HT1080 (cell line): ENCODE measurements at regions not wholly inside any gene's neighbourhood (a gene's known extent, or its start where the extent isn't known, plus 50 kb on each side); places are given as distances from the start of the nearest gene placed in this dataset.
"Not testable (repeated sequence)": the region's sequence is repeated elsewhere in the genome, so short reads cannot be mapped to it uniquely, and the experiment has no call there.

Experiments
- DNase-seq: peaks from one replicate; pipeline ENCODE4 v3.0.0-alpha.2; 2015; ENCODE audit warnings: low read depth

GRCh38 chr3:10625323-10625722, 119.9 kb upstream of the ATP2B2 start:
- DNase-seq, result no peak

GRCh38 chr3:10627884-10628572, 122.6 kb upstream of the ATP2B2 start:
- DNase-seq, result no peak

GRCh38 chr3:10628891-10629670, 123.7 kb upstream of the ATP2B2 start:
- DNase-seq, result no peak

- DNase-seq, result no peak
These were observed 124.3 kb upstream of the ATP2B2 start for GRCh38 chr3:10629671-10630040.

- DNase-seq, result no peak
These were observed 125.8 kb upstream of the ATP2B2 start for GRCh38 chr3:10631224-10631623.

- no peak for DNase-seq
These were observed 126.7 kb upstream of the ATP2B2 start for GRCh38 chr3:10632125-10632524.

- no peak for DNase-seq
These were observed 127.4 kb upstream of the ATP2B2 start for GRCh38 chr3:10632741-10633140.

- no peak for DNase-seq
These were observed 130.2 kb upstream of the ATP2B2 start for GRCh38 chr3:10635446-10636076.

GRCh38 chr3:10637342-10637741, 132.0 kb upstream of the ATP2B2 start:
- no peak for DNase-seq

- DNase-seq, result no peak
These were observed 133.1 kb upstream of the ATP2B2 start for GRCh38 chr3:10638466-10638865.

GRCh38 chr3:10641760-10642159, 136.4 kb upstream of the ATP2B2 start:
- no peak for DNase-seq

- no peak for DNase-seq
These were observed 138.8 kb upstream of the ATP2B2 start for GRCh38 chr3:10644189-10644588.

- no peak for DNase-seq
These were observed 140.4 kb upstream of the ATP2B2 start for GRCh38 chr3:10645800-10646199.

GRCh38 chr3:10646531-10647335, 141.3 kb upstream of the ATP2B2 start:
- no peak for DNase-seq

GRCh38 chr3:10647376-10647775, 142.0 kb upstream of the ATP2B2 start:
- DNase-seq, result no peak

GRCh38 chr3:10648181-10648580, 142.8 kb upstream of the ATP2B2 start:
- no peak for DNase-seq

GRCh38 chr3:10649463-10649862, 144.1 kb upstream of the ATP2B2 start:
- DNase-seq, result not testable (repeated sequence)

GRCh38 chr3:10651506-10651905, 146.1 kb upstream of the ATP2B2 start:
- DNase-seq, result no peak

GRCh38 chr3:10653241-10653640, 147.9 kb upstream of the ATP2B2 start:
- no peak for DNase-seq

GRCh38 chr3:10653866-10654611, 148.7 kb upstream of the ATP2B2 start:
- DNase-seq, result no peak

GRCh38 chr3:10655105-10655504, 149.7 kb upstream of the ATP2B2 start:
- no peak for DNase-seq
